ENCODE measurements at regions not wholly inside any gene's neighbourhood (a gene's known extent, or its start where the extent isn't known, plus 50 kb on each side); places are given as distances from the start of the nearest gene placed in this dataset.
"Not testable (repeated sequence)": the region's sequence is repeated elsewhere in the genome, so short reads cannot be mapped to it uniquely, and the experiment has no call there.

- H3K4me1 Mint-ChIP-seq: no peaks in the 10 kb centered on the region
- no peaks in the 10 kb centered on the region for H3K9me3 Mint-ChIP-seq
- CTCF ChIA-PET: no interaction called here
- ATAC-seq (ENCODE audit: low read depth): no peak
- intact Hi-C loops (cut with micrococcal nuclease): no loop called here
- no peak overlapping the region for H3K4me3 Mint-ChIP-seq
- no peak for TF ChIP-seq CTCF (IDR thresholded peaks at IDR 0.05)
- no peak for DNase-seq
- no peak overlapping the region for H3K27ac Mint-ChIP-seq
- POLR2A ChIA-PET: no interaction called here
- H3K27me3 Mint-ChIP-seq: peaks cover 3% of the 10 kb centered on the region
- no peaks in the 10 kb centered on the region for H3K36me3 Mint-ChIP-seq (ENCODE audit: low read depth)
These were observed 190.7 kb downstream of the C7orf25 start for GRCh38 chr7:42720991-42721796.

GRCh38 chr7:42720012-42720411, 191.9 kb downstream of the C7orf25 start:
- POLR2A ChIA-PET: no interaction called here
- H3K4me1 Mint-ChIP-seq: no peaks in the 10 kb centered on the region
- intact Hi-C loops (cut with micrococcal nuclease): no loop called here
- DNase-seq (no peak), ATAC-seq (ENCODE audit: low read depth) (no peak)
- H3K27ac Mint-ChIP-seq: no peak overlapping the region
- CTCF ChIA-PET: no interaction called here
- no peaks in the 10 kb centered on the region for H3K9me3 Mint-ChIP-seq
- no peak for TF ChIP-seq CTCF (IDR thresholded peaks at IDR 0.05)
- peaks cover 3% of the 10 kb centered on the region for H3K27me3 Mint-ChIP-seq
- no peaks in the 10 kb centered on the region for H3K36me3 Mint-ChIP-seq (ENCODE audit: low read depth)
- H3K4me3 Mint-ChIP-seq: no peak overlapping the region

GRCh38 chr7:42718466-42718865, 193.4 kb downstream of the C7orf25 start:
- H3K27me3 Mint-ChIP-seq; CTCF ChIA-PET; POLR2A ChIA-PET; H3K36me3 Mint-ChIP-seq (ENCODE audit: low read depth); H3K27ac Mint-ChIP-seq; H3K4me1 Mint-ChIP-seq; H3K9me3 Mint-ChIP-seq; ATAC-seq (ENCODE audit: low read depth); intact Hi-C loops (cut with micrococcal nuclease); H3K4me3 Mint-ChIP-seq; DNase-seq: not testable (repeated sequence)

GRCh38 chr7:42714356-42714755, 197.5 kb downstream of the C7orf25 start:
- ATAC-seq (ENCODE audit: low read depth) (no peak), DNase-seq (no peak)
- CTCF ChIA-PET: no interaction called here
- intact Hi-C loops (cut with micrococcal nuclease): no loop called here
- Mint-ChIP-seq H3K4me1 (no peaks in the 10 kb centered on the region), H3K27ac (no peak overlapping the region), H3K9me3 (peaks cover 6% of the 10 kb centered on the region), H3K27me3 (no peaks in the 10 kb centered on the region), H3K4me3 (no peak overlapping the region), H3K36me3 (ENCODE audit: low read depth) (no peaks in the 10 kb centered on the region)
- no peak for TF ChIP-seq CTCF (IDR thresholded peaks at IDR 0.05)
- POLR2A ChIA-PET: no interaction called here

GRCh38 chr7:42709284-42709683, 202.6 kb downstream of the C7orf25 start:
- CTCF ChIA-PET: no interaction called here

More at GRCh38 chr7:42709284-42709683, 202.6 kb downstream of the C7orf25 start:
- no peak for ATAC-seq (ENCODE audit: low read depth)
- no peak for DNase-seq
- POLR2A ChIA-PET: no interaction called here
- TF ChIP-seq CTCF (IDR thresholded peaks at IDR 0.05): no peak
- Mint-ChIP-seq H3K4me1 (no peaks in the 10 kb centered on the region), H3K9me3 (peaks cover 6% of the 10 kb centered on the region), H3K36me3 (ENCODE audit: low read depth) (no peaks in the 10 kb centered on the region), H3K27me3 (no peaks in the 10 kb centered on the region), H3K4me3 (no peak overlapping the region), H3K27ac (no peak overlapping the region)
- intact Hi-C loops (cut with micrococcal nuclease): no loop called here

Data from activated B cell treated with CpG ODN at 0.5 μM for 24 hours (primary cell).